GM12864 (cell line): ENCODE measurements at regions not wholly inside any gene's neighbourhood (a gene's known extent, or its start where the extent isn't known, plus 50 kb on each side); places are given as distances from the start of the nearest gene placed in this dataset.
"Not testable (repeated sequence)": the region's sequence is repeated elsewhere in the genome, so short reads cannot be mapped to it uniquely, and the experiment has no call there.

Experiments used
- DNase-seq: peaks from one replicate; pipeline ENCODE4 v3.0.0-alpha.2; 2011; ENCODE audit warnings: low read depth
- H3K4me3 ChIP-seq: 2 replicates; pipeline ENCODE4 v1.5.1; 2011; ENCODE audit warnings: mild to moderate bottlenecking, low read depth, low read length, control low read depth
- TF ChIP-seq, protein P1 (sequence below): IDR thresholded peaks from 2 replicates; pipeline ENCODE4 v1.5.1; 2011; ENCODE audit warnings: low read depth, mild to moderate bottlenecking, moderate library complexity, low read length, control low read depth, inconsistent platforms; ENCODE audit errors: missing control alignments

DNA sequence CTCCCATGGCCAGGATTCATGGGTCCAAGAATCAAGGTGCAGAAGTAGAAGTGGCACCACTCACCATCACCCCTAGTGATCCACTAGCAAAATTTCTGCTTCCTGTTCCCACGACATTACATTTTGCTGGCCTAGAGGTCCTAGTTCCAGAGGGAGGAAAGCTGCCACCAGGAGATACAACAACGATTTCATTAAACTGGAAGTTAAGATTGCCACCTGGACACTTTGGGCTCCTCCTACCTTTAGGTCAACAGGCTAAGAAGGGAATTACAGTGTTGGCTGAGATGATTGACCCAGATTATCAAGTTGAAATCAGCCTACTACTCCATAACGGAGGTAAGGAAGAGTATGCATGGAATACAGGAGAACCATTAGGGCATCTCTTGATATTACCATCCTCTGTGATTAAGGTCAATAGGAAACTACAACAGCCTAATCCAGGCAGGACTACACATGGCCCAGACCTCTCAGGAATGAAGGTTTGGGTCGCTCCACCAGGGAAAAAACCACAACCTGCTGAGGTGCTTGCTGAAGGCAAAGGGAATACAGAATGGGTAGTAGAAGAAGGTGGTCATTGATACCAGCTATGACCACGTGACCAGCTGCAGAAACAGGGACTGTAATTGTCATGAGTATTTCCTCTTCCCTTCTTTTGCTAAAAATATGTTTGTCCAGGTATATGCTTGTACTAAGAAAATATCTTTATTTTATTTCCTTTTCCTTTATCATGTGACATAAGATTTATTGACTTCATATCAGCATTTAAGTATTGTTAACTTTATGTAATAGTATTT, 208.3 kb upstream of the HES1 start:
- not testable (repeated sequence) for DNase-seq

DNA sequence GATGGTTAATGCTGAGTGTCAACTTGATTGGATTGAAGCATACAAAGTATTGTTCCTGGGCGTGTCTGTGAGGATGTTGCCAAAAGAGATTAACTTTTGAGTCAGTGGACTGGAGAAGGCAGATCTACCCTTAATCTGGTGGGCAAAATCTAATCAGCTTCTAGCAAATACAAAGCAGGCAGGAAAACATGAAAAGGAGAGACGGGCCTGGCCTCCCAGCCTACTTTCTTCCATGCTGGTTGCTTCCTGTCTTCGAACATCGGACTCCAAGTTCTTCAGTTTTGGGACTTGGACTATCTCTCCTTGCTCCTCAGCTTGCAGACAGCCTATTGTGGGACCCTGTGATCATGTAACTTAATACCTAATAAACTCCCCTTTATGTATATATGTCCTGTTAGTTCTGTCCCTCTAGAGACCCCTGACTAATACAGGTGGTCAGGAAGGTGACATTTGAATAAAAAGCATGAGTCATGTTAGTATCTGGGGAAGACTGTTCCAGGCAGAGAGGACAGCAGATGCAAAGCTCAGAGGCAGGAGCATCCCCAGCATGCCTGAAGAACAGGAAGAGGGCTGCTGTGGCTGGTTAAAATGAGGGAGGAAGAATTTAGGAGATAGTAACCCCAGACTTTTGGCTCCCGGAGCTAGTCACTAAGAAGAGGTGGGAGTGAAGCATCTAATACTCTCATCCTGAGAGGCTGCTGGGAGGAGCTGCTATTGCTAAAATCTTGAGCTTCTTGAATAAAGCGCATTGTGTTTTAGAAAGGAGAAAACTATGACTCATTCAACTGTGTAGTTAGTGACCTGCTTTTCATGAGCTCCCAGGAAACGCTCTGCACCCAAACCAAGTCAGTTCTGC, 207.4 kb upstream of the HES1 start:
- DNase-seq, result no peak
- no peak overlapping the region for H3K4me3 ChIP-seq
- TF ChIP-seq, protein P1, sequence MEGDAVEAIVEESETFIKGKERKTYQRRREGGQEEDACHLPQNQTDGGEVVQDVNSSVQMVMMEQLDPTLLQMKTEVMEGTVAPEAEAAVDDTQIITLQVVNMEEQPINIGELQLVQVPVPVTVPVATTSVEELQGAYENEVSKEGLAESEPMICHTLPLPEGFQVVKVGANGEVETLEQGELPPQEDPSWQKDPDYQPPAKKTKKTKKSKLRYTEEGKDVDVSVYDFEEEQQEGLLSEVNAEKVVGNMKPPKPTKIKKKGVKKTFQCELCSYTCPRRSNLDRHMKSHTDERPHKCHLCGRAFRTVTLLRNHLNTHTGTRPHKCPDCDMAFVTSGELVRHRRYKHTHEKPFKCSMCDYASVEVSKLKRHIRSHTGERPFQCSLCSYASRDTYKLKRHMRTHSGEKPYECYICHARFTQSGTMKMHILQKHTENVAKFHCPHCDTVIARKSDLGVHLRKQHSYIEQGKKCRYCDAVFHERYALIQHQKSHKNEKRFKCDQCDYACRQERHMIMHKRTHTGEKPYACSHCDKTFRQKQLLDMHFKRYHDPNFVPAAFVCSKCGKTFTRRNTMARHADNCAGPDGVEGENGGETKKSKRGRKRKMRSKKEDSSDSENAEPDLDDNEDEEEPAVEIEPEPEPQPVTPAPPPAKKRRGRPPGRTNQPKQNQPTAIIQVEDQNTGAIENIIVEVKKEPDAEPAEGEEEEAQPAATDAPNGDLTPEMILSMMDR, result no peak

More for the DNA sequence above, 208.3 kb upstream of the HES1 start:
- H3K4me3 ChIP-seq, result not testable (repeated sequence)

DNA sequence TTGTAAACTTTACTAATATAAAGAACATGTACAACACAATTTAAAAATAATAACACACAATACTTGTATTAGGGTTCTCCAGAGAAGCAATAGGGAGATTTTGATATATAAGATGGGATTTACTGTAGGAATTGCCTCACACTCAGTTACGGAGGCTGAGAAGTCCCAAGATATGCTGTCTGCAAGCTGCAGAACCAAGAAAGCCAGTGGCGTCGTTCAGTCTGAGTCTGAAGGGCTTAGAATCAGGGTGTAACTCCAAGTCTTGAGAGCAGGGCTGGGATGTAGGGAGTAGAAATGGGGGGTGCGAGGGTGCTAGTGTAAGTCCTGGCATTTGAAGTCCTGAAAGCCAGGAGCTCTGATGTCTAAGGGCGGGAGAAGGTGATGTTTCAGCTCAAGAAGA, 206.6 kb upstream of the HES1 start:
- no peak overlapping the region for H3K4me3 ChIP-seq
- TF ChIP-seq, protein P1, result no peak
- DNase-seq, result no peak

DNA sequence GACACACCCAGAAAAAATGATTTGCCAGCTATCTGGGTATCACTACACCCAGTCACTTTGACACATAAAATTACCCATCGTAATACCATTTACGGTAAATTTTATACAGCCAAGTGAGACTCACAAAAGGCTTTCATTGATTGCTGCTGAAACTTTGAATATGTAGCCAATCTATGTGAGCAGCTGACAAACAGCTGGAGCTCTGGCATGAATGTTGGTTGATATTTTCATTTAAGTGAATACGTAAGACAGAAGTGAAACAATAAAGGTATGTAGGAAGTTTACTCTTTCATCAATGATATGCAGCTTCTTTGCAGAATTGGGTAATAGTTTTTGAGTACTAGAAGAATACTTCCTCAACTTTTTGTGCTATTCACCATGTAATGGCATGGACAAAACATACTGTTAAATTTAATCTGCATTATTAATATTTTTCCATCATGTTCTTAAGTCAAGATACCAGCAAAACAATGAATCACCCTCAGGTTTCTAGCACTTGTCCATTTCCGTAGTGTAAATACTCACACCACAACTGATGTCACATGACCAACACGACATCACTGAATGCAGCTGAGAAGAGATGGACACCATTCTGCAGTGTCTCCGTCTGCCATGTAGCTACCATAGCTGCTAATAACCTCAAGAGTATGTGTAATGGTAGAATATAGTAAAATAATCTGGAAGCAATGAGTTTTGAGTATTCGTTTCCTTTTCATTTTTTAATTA, 205.9 kb upstream of the HES1 start:
- TF ChIP-seq, protein P1, result no peak
- no peak overlapping the region for H3K4me3 ChIP-seq
- DNase-seq, result no peak

DNA sequence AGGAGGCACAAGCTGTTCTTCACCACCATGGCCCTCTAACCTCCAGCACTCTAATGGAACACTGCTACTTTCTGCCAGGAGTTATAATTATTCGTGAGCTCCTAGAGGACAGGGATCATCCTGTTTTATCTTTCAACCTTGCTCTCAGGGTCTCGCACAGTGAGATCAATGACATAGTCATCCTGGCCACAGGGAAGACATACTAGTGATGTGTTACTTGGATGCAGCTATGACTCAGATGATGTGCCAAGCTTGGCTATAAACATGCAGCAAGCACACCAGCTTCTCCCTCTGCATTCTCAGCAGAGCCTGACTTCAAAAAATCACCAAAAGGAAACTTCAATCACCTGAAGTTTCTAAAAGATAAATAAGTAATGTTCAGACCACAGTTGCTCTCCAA, 203.8 kb upstream of the HES1 start:
- TF ChIP-seq, protein P1, result no peak
- H3K4me3 ChIP-seq, result no peak overlapping the region
- DNase-seq, result no peak

DNA sequence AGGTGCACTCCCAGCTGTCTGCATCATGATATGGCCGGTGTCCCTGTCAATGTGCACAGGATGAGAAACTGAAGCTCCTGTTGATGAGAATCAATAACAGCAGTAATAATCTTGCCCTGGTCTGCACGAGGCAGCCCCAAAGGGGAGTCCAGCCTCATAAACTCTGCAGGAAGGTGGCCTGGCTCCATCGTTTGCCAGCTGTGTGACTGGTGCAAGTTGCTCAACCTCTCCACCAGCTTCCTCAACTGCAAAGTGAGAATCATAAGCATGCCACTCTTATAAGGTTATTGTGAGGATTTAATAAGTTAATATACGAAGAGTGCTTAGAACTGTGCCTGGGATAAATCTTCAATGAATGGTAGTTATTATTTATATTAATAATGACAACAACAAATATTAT, 203.4 kb upstream of the HES1 start:
- TF ChIP-seq, protein P1, result no peak
- no peak for DNase-seq
- no peak overlapping the region for H3K4me3 ChIP-seq

DNA sequence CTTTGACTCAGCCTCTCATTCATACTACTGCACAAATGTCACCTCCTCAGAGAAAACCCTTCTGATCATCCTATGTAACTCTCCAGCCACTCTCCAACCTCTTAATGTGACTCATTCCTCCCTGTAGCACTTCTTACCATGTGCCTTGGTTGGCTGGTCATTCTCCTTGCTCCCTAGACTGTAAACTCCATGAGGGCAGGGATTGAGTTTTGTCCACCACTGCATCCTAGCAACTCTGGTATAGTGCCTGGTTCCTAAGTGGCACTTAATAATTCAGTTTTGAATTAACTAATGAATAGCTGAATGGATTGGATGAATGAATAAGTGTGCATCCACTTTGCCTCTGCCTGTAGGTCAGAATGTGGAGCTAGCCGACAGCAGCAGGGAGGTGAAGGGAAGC, 202.5 kb upstream of the HES1 start:
- TF ChIP-seq, protein P1, result no peak
- no peak for DNase-seq
- H3K4me3 ChIP-seq, result no peak overlapping the region
